DMS53 (cell line): ENCODE measurements at regions not wholly inside any gene's neighbourhood (a gene's known extent, or its start where the extent isn't known, plus 50 kb on each side); places are given as distances from the start of the nearest gene placed in this dataset.
"Not testable (repeated sequence)": the region's sequence is repeated elsewhere in the genome, so short reads cannot be mapped to it uniquely, and the experiment has no call there.

Experiments
- DNase-seq: peaks from one replicate; lab custom pipeline; 2025; lab: John Stamatoyannopoulos, UW

- no peak for DNase-seq
These were observed 953.4 kb upstream of the IGFBP7 start for GRCh38 chr4:58063404-58064160.

GRCh38 chr4:58061967-58062366 is 951.8 kb upstream of the IGFBP7 start:
- peak; percentile 19 for DNase-seq

GRCh38 chr4:58050439-58050838 is 940.3 kb upstream of the IGFBP7 start:
- DNase-seq = no peak

- DNase-seq = no peak
These were observed 938.3 kb upstream of the IGFBP7 start for GRCh38 chr4:58048491-58048890.

GRCh38 chr4:58042176-58042575 is 932.0 kb upstream of the IGFBP7 start:
- no peak for DNase-seq

- no peak for DNase-seq
These were observed 883.8 kb upstream of the IGFBP7 start for GRCh38 chr4:57993944-57994343.

- no peak for DNase-seq
These were observed 879.2 kb upstream of the IGFBP7 start for GRCh38 chr4:57989430-57989829.

GRCh38 chr4:57985161-57985560 is 875.0 kb upstream of the IGFBP7 start:
- DNase-seq = no peak

GRCh38 chr4:57981123-57981522 is 870.9 kb upstream of the IGFBP7 start:
- no peak for DNase-seq

- no peak for DNase-seq
These were observed 864.6 kb upstream of the IGFBP7 start for GRCh38 chr4:57974821-57975220.

DNA sequence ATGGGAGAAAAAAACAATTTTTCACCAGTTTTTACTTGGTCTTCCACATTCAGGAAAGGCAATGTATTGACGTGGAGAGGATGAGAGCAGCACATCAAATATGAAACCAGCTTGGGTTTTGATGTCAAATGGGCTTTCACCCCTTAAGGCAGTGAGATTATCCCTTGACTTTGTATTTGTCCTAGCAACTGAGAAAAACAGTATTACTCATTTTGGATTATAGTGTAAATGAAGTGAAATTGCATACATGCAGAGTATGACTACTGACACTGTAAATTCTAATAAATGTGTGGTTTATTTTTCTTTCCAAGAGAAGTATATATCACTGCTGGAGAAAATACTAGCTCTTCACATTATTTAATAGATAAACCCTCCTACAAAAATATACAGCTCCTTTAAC is 863.6 kb upstream of the IGFBP7 start:
- no peak for DNase-seq

DNA sequence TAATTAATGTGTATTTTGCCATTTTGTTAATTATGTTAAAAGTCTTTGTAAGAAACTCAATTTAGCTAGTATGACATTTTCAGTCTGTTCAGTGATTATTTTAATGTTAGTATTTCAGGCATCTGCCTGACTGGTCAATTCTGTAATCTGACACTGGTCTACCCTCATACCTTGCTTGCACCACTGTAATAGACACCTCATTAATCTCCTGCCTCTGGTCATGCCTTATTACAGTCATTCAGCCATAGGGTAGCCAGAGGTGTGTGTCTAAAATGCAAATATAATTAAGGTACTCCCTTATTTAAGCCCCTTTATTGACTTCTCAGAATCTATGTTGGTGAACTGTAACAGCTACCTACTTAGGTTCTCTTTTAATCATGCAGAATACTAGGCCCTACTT is 861.1 kb upstream of the IGFBP7 start:
- peak; percentile 6 for DNase-seq

DNA sequence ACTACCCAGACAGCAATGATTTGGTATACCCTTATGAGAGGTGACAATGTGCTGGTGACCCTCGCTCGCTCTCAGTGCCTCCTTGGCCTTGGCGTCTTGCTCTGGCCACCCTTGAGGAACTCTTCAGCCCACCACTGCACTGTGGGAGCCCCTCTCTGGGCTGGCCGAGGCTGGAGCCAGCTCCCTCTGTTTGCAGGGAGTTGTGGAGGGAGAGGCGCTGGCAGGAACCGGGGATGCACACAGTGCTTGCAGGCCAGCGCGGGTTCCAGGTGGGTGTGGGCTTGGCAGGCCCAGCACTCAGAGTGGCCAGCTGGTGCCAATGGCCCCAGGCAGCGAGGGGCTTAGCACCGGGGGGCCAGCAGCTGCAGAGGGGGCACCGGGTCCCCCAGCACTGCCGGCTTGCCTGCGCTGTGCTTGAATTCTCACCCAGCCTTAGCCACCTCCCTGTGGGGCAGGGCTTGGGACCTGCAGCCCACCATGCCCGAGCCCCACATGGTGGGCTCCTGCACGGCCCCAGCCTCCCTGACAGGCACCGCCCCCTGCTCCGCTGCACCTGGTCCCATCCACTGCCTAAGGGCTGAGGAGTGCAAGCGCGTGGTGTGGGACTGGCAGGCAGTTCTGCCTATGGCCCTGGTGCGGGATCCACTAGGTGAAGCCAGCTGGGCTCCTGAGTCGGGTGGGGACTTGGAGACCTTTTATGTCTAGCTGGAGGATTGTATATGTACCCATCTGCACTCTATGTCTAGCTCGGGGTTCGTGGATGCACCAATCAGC is 857.0 kb upstream of the IGFBP7 start:
- no peak for DNase-seq

- DNase-seq = not testable (repeated sequence)
These were observed 855.2 kb upstream of the IGFBP7 start for GRCh38 chr4:57965431-57965830.

DNA sequence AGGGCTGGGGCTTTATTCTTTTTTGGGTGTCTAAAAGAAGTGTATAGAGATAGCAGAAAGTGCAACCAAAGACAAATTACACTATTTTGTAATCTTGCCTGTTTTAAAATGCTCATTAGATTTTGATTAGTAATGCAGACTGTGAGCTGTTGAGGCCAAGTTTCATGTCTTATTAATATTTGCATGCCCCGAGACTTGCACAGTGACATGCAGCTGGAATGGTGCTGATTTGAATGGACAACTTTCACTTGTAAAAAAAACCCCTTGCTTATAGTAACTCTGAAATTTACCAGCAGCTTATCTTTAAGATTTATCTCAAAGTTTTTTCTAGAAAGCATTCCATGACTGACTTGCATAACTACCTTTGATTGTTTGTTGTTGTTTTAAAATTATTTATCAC is 835.1 kb upstream of the IGFBP7 start:
- no peak for DNase-seq

DNA sequence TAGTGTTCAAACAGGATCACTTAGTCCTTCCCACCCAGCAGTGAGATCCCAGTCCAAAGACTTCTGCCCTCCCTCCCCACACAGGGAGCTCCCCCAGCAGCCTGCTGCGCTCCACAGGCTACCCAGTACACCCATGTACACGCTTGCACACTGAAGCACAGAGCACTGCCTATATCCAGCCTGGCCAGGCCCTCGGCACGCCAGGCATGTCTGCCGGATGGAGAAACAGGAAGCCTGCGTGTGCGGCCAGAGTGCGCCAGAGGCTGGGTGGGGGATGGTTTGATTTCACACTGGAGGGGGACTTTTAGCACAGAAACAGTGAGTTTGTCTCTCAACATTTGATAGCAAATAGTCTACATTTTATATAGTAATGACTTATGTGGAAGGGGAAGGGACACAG is 833.5 kb upstream of the IGFBP7 start:
- DNase-seq = no peak

DNA sequence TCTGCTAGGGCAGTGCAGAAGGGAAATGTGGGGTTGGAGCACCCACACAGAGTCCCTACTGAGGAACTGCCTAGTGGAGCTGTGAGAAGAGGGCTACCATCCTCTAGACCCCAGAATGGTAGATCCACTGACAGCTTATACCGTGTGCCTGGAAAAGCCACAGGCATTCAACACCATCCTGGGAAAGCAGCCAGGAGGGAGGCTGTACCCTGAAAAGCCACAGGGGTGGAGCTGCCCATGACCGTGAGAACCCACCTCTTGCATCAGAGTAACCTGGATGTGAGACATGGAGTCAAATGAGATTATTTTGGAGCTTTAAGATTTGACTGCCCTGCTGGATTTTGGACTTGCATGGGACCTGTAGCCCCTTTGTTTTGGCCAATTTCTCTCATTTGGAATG is 827.1 kb upstream of the IGFBP7 start:
- not testable (repeated sequence) for DNase-seq

- DNase-seq = peak; percentile 5
These were observed 816.1 kb upstream of the IGFBP7 start for GRCh38 chr4:57926311-57926710.

- DNase-seq = no peak
These were observed 814.8 kb upstream of the IGFBP7 start for GRCh38 chr4:57924951-57925350.

DNA sequence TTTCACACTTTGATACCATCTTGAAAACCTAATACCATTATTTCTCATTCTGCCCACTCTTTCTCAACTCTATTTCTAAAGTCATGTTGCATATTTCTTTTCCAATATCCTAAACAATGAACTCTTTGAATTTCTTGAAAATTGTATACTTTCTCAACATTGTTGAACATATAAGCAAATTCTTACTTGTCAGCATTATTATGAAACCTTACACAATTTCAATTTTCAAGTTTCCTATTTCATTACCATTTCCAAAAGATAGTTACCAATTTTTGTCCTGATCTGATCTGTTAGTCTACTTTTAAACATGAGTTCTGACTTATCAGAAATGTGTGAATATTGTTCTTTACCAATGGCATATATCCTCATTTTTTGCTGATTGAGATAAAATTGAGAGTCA is 806.3 kb upstream of the IGFBP7 start:
- no peak for DNase-seq

DNA sequence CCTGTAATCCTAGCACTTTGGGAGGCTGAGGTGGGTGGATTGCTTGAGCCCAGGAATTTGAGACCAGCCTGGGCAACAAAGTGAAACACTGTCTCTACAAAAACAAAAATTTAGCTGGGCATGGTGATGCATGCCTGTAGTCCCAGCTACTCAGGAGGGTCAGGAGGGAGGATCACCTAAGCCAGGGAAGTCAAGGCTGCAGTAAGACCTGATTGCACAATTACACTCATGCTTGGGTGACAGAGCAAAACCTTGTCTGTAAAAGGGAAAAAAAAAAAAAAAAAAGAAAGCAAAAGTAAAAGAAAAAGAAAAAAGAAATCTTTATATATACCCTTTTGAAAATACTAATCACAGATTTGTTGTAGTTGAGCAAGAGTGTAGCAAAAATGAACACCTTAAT is 801.0 kb upstream of the IGFBP7 start:
- DNase-seq = no peak

DNA sequence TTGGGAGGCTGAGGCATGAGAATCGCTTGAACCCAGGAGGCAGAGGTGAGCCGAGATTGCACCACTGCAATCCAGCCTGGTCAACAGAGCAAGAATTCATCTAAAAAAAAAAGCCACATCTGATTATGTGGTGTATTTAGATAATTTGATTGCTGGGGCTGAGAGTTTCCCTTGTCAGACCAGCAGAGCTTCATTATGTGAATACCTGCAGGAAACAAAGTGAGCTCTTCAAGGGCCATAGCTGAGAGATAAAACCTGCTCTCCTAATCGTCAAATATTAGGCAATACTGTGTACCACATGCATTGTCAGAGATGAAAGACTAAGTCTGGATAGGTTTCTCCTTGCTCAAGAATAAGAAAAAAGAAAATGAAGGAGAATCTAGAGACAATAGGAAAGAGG is 800.0 kb upstream of the IGFBP7 start:
- no peak for DNase-seq

- DNase-seq = peak; percentile 46
These were observed 795.8 kb upstream of the IGFBP7 start for GRCh38 chr4:57905965-57906364.

DNA sequence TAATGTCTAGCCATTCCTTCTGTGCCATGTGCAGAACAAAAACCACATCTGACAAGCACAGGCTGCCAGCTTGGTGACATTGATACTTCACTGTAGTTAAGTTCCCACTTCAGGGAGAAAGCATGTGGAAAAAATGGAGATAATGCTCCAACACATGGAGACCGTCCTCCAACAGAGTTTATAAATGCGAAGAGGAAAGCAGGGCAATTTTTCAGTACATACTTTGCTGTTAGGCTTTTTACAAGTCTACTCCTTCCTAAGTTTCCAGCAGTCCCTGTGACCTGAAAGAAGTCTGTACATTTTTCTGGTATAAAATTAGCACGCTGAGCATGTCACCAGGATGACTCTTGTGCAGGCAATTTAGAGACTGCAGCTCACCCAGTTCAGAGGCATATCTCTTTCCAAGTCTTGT is 766.9 kb upstream of the IGFBP7 start:
- DNase-seq = no peak
